Hematopoietic multipotent progenitor cell treated with erythropoietin and hydrocortisone succinate and interleukin-3 and kit ligand, for 4 days (in vitro differentiated cells): ENCODE measurements at regions not wholly inside any gene's neighbourhood (a gene's known extent, or its start where the extent isn't known, plus 50 kb on each side); places are given as distances from the start of the nearest gene placed in this dataset.

ENCODE experiments used
- DNase-seq: peaks from one replicate; pipeline ENCODE4 v3.0.0-alpha.2; 2015

DNA sequence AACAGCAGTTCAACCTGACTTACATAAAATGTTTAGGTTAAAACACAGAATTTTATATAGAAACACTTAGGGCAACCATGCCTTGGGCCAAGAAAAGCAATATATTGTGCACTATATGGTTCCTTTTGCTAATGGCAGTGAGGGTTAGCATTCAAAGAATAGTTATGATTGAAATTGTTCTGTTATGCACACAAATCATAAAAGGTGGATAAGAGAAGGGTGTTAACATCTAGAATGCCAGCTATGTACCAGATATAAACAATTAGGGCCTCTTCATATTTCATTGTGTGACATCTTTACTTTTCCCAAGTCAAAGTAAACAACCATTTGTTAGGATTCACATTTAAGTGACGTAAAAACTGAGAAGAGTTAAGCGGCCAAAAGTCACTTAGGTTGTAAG lies 308.0 kb upstream of the B3GALT2 start:
- no peak for DNase-seq

- no peak for DNase-seq
Observed at GRCh38 chr1:193489191-193489590, 302.8 kb upstream of the B3GALT2 start.

GRCh38 chr1:193487722-193488121 lies 301.3 kb upstream of the B3GALT2 start:
- no peak for DNase-seq

GRCh38 chr1:193486671-193487229 lies 300.3 kb upstream of the B3GALT2 start:
- no peak for DNase-seq

DNA sequence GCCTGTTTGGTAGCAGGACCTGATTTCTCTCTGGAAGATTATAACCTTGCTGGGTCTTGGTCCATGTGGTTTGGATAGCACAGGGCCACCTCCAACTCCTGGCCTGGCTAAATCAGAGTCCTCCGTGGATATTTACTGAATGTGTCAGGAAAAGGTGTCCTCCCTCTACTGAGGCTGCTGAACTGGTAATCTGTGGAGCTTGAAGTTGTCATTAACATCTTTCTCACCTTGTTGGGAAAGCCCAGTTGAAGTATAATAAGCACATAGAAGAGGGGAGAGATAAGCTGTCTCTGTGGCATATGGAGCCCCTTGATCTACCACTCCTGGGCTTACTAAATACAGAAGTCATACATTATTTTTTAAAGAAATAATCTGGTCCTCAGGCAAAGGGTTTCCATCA lies 294.3 kb upstream of the B3GALT2 start:
- no peak for DNase-seq

DNA sequence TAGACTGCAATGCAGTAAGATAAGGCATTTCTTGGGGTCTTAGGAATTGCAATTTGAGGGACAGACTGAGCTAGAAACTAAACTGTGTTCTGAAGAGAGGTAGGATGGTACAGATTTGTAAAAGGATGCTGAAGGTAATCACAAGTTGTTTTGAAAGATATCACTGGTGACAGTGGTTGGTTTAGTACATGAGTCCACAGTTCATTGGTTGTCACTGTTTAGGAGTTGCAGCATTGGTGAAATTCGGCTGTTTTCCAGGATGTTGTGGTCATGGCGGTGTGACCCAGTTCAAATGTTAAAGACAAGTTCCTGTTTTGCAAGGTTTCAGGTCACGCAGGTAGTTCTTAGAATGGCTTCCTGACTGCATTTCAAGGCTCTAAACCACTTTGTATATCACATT lies 292.8 kb upstream of the B3GALT2 start:
- peak; percentile 55 for DNase-seq

GRCh38 chr1:193476748-193477147 lies 290.3 kb upstream of the B3GALT2 start:
- DNase-seq: no peak

GRCh38 chr1:193473932-193474331 lies 287.5 kb upstream of the B3GALT2 start:
- no peak for DNase-seq

GRCh38 chr1:193472838-193473398 lies 286.5 kb upstream of the B3GALT2 start:
- no peak for DNase-seq

DNA sequence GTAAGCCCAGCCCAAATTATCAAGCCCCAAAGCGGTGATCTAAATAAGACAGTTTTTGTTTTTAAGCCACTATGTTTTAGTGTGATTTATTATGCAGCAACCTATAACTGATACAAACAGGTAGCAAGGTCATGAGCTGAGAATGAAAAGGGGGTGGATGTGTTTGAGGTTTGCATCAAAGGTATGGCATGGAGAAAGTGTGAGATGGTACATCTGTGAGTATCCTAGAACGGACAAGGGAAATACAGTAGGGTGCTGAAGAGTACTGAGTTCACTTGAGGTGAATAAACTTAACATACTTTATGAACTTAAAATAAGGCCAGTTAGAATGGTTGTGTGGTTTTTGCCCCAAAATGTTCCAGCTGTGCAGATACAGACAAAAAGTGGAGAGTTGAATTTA lies 286.0 kb upstream of the B3GALT2 start:
- DNase-seq: no peak

DNA sequence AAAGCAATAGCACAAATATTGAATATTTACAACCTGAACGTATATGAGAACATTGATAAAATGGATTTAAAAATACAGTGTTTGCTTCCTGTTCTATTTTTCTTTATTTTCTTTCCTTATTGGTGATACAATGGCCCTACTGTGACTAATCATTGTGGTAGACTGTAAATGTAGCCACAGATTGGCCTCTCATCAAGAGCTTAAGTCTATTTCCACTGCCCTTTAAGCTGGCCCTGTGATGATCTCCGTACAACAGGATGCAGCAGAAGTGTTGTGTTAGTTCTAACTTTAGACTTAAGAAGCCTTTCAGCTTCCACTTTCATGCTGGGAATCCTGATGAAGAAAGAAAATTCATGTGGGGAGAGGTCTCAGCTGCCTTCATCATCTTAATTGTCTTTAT lies 285.6 kb upstream of the B3GALT2 start:
- DNase-seq: no peak

GRCh38 chr1:193463326-193463932 lies 277.0 kb upstream of the B3GALT2 start:
- DNase-seq: no peak

GRCh38 chr1:193462629-193463320 lies 276.4 kb upstream of the B3GALT2 start:
- peak; percentile 76 for DNase-seq

DNA sequence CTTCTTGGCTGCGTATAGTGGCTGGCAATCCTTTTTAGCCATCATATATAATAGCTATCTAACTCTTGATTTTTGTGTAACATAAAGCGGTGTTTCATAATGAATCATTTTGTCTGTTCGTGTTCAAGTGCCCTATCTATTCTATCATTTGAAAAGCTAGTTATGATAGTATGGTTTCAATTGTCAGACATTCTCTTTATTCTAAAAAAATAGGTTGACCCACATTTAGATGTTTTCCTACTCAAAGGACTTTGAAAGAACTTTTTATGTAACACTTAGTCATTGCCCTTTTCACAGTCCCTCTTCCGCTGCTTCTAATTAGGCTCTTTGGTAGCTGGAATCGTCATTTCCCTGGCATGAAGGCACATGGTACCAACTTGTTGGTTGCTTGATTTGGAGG lies 272.2 kb upstream of the B3GALT2 start:
- no peak for DNase-seq

- no peak for DNase-seq
Observed at GRCh38 chr1:193457676-193458075, 271.3 kb upstream of the B3GALT2 start.

- DNase-seq: no peak
Observed at GRCh38 chr1:193456811-193457280, 270.4 kb upstream of the B3GALT2 start.

DNA sequence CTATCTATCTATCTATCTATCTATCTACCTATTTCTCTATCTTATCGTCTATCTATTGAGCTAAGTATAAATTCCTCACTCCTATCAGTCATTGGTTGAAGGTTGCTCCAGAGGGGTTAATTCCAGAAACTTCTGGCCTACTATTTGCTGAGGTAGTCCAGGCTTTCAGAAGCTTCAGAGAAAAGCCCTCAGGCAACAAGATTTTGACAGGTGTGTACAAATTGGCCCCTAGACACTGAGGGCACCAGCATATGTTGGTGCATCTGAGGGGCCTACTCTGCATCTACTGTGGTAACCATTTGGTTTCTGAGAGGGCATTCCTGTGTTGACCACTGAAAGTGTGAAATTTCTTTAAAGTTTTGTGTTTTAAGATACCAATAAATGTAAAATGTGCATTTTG lies 265.2 kb upstream of the B3GALT2 start:
- DNase-seq: no peak

GRCh38 chr1:193451001-193451400 lies 264.6 kb upstream of the B3GALT2 start:
- DNase-seq: peak; percentile 14

GRCh38 chr1:193448682-193449461 lies 262.5 kb upstream of the B3GALT2 start:
- no peak for DNase-seq

DNA sequence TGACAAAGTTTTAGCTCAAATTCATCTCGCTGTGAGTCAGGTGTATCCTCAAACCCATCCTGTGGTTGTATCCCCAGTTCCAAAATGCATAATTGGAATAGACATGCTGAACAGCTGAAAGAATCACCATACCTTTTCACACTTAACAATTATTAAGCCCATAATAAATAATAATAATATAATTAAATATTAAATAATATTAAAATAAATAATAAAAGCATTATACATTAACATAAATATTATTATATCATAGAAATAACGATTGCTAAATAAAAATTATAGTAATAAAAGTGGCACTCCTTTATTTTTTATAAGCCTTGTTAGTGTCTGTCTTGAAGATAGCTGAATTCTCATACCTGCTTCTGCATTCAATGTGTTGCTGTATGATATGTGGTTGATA lies 257.5 kb upstream of the B3GALT2 start:
- DNase-seq: no peak

- no peak for DNase-seq
Observed at GRCh38 chr1:193438771-193439170, 252.4 kb upstream of the B3GALT2 start.

DNA sequence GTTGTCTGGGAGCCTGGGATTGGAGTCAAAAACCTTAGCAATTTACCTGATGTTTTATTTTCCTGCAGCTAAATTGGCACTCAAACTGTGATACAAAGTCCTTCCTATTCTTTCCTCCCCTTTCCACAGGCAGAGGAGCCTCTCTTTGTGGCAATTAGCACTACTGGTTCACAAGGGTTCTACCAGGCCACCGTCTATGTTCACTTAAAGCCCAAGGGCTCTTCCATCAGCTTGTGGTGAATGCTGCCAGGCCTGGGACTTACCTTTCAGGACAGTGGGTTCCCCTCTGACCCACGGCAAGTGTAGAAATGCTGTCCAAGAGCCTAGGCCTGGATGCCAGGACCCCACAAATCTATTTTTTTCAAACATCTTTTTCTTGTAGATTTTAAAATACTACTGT lies 251.9 kb upstream of the B3GALT2 start:
- DNase-seq: no peak

GRCh38 chr1:193437785-193438184 lies 251.4 kb upstream of the B3GALT2 start:
- no peak for DNase-seq
